ENCODE measurements at regions not wholly inside any gene's neighbourhood (a gene's known extent, or its start where the extent isn't known, plus 50 kb on each side); places are given as distances from the start of the nearest gene placed in this dataset.
"Not testable (repeated sequence)": the region's sequence is repeated elsewhere in the genome, so short reads cannot be mapped to it uniquely, and the experiment has no call there.

GRCh38 chr1:244106837-244107493, 55.9 kb downstream of the ZBTB18 start:
- no peak for DNase-seq (ENCODE audit: low spot score)

GRCh38 chr1:244111027-244111426, 59.9 kb downstream of the ZBTB18 start:
- DNase-seq (ENCODE audit: low spot score): no peak

GRCh38 chr1:244112041-244112440, 61.0 kb downstream of the ZBTB18 start:
- DNase-seq (ENCODE audit: low spot score): no peak

- no peak for DNase-seq (ENCODE audit: low spot score)
These were observed 61.6 kb downstream of the ZBTB18 start for GRCh38 chr1:244112636-244113035.

GRCh38 chr1:244113532-244114320, 62.6 kb downstream of the ZBTB18 start:
- DNase-seq (ENCODE audit: low spot score): no peak

- no peak for DNase-seq (ENCODE audit: low spot score)
These were observed 63.8 kb downstream of the ZBTB18 start for GRCh38 chr1:244114892-244115291.

GRCh38 chr1:244116946-244117345, 65.9 kb downstream of the ZBTB18 start:
- DNase-seq (ENCODE audit: low spot score): no peak

GRCh38 chr1:244118109-244118761, 67.2 kb downstream of the ZBTB18 start:
- no peak for DNase-seq (ENCODE audit: low spot score)

GRCh38 chr1:244128591-244129383, 77.7 kb downstream of the ZBTB18 start:
- DNase-seq (ENCODE audit: low spot score): no peak

- DNase-seq (ENCODE audit: low spot score): no peak
These were observed 86.2 kb downstream of the ZBTB18 start for GRCh38 chr1:244137276-244137675.

- no peak for DNase-seq (ENCODE audit: low spot score)
These were observed 86.6 kb downstream of the ZBTB18 start for GRCh38 chr1:244137725-244138124.

- no peak for DNase-seq (ENCODE audit: low spot score)
These were observed 87.3 kb downstream of the ZBTB18 start for GRCh38 chr1:244138399-244138798.

- DNase-seq (ENCODE audit: low spot score): no peak
These were observed 88.6 kb downstream of the ZBTB18 start for GRCh38 chr1:244139655-244140054.

GRCh38 chr1:244140420-244140819, 89.3 kb downstream of the ZBTB18 start:
- no peak for DNase-seq (ENCODE audit: low spot score)

- DNase-seq (ENCODE audit: low spot score): no peak
These were observed 93.0 kb downstream of the ZBTB18 start for GRCh38 chr1:244144053-244144452.

- DNase-seq (ENCODE audit: low spot score): no peak
These were observed 99.0 kb downstream of the ZBTB18 start for GRCh38 chr1:244150071-244150470.

- DNase-seq (ENCODE audit: low spot score): no peak
These were observed 99.6 kb downstream of the ZBTB18 start for GRCh38 chr1:244150665-244151064.

GRCh38 chr1:244151537-244151936, 100.5 kb downstream of the ZBTB18 start:
- DNase-seq (ENCODE audit: low spot score): no peak

- no peak for DNase-seq (ENCODE audit: low spot score)
These were observed 103.4 kb downstream of the ZBTB18 start for GRCh38 chr1:244154508-244154871.

GRCh38 chr1:244154872-244155531, 103.9 kb downstream of the ZBTB18 start:
- no peak for DNase-seq (ENCODE audit: low spot score)

- no peak for DNase-seq (ENCODE audit: low spot score)
These were observed 104.6 kb downstream of the ZBTB18 start for GRCh38 chr1:244155661-244156060.

GRCh38 chr1:244156617-244157016, 105.5 kb downstream of the ZBTB18 start:
- not testable (repeated sequence) for DNase-seq (ENCODE audit: low spot score)
